Loucy (cell line): ENCODE measurements at regions not wholly inside any gene's neighbourhood (a gene's known extent, or its start where the extent isn't known, plus 50 kb on each side); places are given as distances from the start of the nearest gene placed in this dataset.

Experiments used
- H2AFZ ChIP-seq: fragments of 200-600 bp; sonication (generic); 2 replicates; pipeline ENCODE4 v1.6.0; 2016; ENCODE audit warnings: antibody characterized with exemption, mild to moderate bottlenecking, low read length, moderate library complexity
- H3F3A ChIP-seq: fragments of 200-600 bp; 2 replicates; pipeline ENCODE4 v1.6.0; 2016; ENCODE audit warnings: antibody characterized with exemption, low read depth, mild to moderate bottlenecking
- H3K27me3 ChIP-seq: fragments of 200-600 bp; sonication (generic); 2 replicates; pipeline ENCODE4 v1.6.1; 2014; ENCODE audit warnings: low read length, mild to moderate bottlenecking; ENCODE audit not compliant: insufficient read depth, poor library complexity, severe bottlenecking
- H3K36me3 ChIP-seq: fragments of 200-600 bp; sonication (generic); 2 replicates; pipeline ENCODE4 v1.6.1; 2016; ENCODE audit warnings: low read length; ENCODE audit not compliant: insufficient read depth
- H3K4me1 ChIP-seq: fragments of 200-600 bp; sonication (generic); 2 replicates; pipeline ENCODE4 v1.5.1; 2014; ENCODE audit warnings: low read length, mild to moderate bottlenecking; ENCODE audit not compliant: insufficient read depth, poor library complexity, severe bottlenecking
- H3K4me2 ChIP-seq: fragments of 200-600 bp; sonication (generic); 2 replicates; pipeline ENCODE4 v1.6.0; 2014; ENCODE audit warnings: antibody characterized with exemption, low read length, low read depth, mild to moderate bottlenecking; ENCODE audit not compliant: poor library complexity, severe bottlenecking
- H3K4me3 ChIP-seq: fragments of 200-600 bp; sonication (generic); 2 replicates; pipeline ENCODE4 v1.5.1; 2014; ENCODE audit warnings: low read length, mild to moderate bottlenecking, mixed read lengths; ENCODE audit not compliant: poor library complexity, severe bottlenecking
- H3K79me2 ChIP-seq: fragments of 200-600 bp; sonication (generic); 2 replicates; pipeline ENCODE4 v1.6.1; 2014; ENCODE audit warnings: low read length; ENCODE audit not compliant: insufficient read depth
- H3K9ac ChIP-seq: fragments of 200-600 bp; sonication (generic); 2 replicates; pipeline ENCODE4 v1.6.0; 2014; ENCODE audit warnings: mild to moderate bottlenecking, low read depth, low read length, moderate library complexity; ENCODE audit not compliant: poor library complexity, severe bottlenecking
- H3K9me2 ChIP-seq: fragments of 200-600 bp; sonication (generic); replicated peaks from 2 replicates; pipeline ENCODE4 v1.6.1; 2016; ENCODE audit warnings: low read depth, low read length, mixed read lengths
- H3K9me3 ChIP-seq: fragments of 200-600 bp; sonication (generic); 2 replicates; pipeline ENCODE4 v1.6.1; 2014; ENCODE audit warnings: mild to moderate bottlenecking, antibody characterized with exemption, low read length, low read depth; ENCODE audit not compliant: insufficient read depth
- H4K20me1 ChIP-seq: fragments of 200-600 bp; sonication (generic); 2 replicates; pipeline ENCODE4 v1.6.0; 2014; ENCODE audit warnings: antibody characterized with exemption, low read length, mild to moderate bottlenecking; ENCODE audit not compliant: insufficient read depth, poor library complexity, severe bottlenecking
- CTCF ChIP-seq: fragments of 200-600 bp; sonication (generic); conservative IDR thresholded peaks from 2 replicates; pipeline ENCODE4 v1.5.1; 2014; ENCODE audit warnings: mild to moderate bottlenecking, antibody characterized with exemption, low read length
- EZH2phosphoT487 ChIP-seq: fragments of 200-600 bp; IDR thresholded peaks from 2 replicates; pipeline ENCODE4 v1.6.1; 2018; ENCODE audit warnings: antibody characterized with exemption, mild to moderate bottlenecking, moderate library complexity, borderline replicate concordance

GRCh38 chr7:35465791-35466336 lies 212.0 kb upstream of the TBX20 start:
- H3K4me2 ChIP-seq: no peak overlapping the region
- H3F3A ChIP-seq: 0 out of 2 replicates have a peak, but pooled peaks cover 2% of the 10 kb centered on the region
- no peak for TF ChIP-seq CTCF
- no peak for TF ChIP-seq EZH2phosphoT487
- no peaks in the 10 kb centered on the region for H3K27me3 ChIP-seq
- no peak overlapping the region for H3K4me3 ChIP-seq
- no peaks in the 10 kb centered on the region for H3K79me2 ChIP-seq
- no peaks in the 10 kb centered on the region for H4K20me1 ChIP-seq
- H3K36me3 ChIP-seq: no peaks in the 10 kb centered on the region
- no peak overlapping the region for H3K9ac ChIP-seq
- H3K4me1 ChIP-seq: peaks cover 27% of the 10 kb centered on the region
- no peaks in the 10 kb centered on the region; the same call in 1 of the 2 replicates for H3K9me3 ChIP-seq
- H3K9me2 ChIP-seq: no peaks in the 10 kb centered on the region
- no peak overlapping the region for H2AFZ ChIP-seq

DNA sequence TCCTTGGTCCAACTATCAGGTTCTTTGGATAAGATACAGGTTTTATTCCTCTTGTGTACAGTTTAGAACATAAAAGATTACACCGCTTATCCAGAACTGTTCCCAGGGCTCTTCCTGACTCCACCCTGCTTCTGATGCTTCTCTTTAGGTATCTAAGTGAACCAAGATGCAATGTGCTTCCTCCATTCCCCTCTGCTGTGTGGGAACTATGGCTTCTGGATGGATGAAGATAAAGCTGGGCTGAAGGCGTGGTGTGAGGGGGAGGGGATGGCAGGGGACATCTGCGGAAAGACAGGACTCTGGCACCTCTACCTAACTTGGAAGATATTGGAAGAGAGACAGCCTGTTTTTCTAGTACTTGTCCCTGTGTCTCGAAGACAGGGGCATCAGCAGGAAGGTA lies 209.9 kb upstream of the TBX20 start:
- Histone ChIP-seq H3K9me3 (no peaks in the 10 kb centered on the region; the same call in 1 of the 2 replicates), H3K79me2 (no peaks in the 10 kb centered on the region), H4K20me1 (no peaks in the 10 kb centered on the region), H3K4me2 (peak overlapping the region; percentile 69), H3K9ac (peak overlapping the region; percentile 15), H3K4me3 (peak overlapping the region; percentile 47), H3K27me3 (no peaks in the 10 kb centered on the region), H3K36me3 (no peaks in the 10 kb centered on the region), H3F3A (0 out of 2 replicates have a peak, but pooled peaks cover 2% of the 10 kb centered on the region), H2AFZ (peak overlapping the region; percentile 11; the same call in 1 of the 2 replicates), H3K4me1 (peaks cover 27% of the 10 kb centered on the region), H3K9me2 (no peaks in the 10 kb centered on the region)
- no peak for TF ChIP-seq CTCF
- TF ChIP-seq EZH2phosphoT487: no peak

DNA sequence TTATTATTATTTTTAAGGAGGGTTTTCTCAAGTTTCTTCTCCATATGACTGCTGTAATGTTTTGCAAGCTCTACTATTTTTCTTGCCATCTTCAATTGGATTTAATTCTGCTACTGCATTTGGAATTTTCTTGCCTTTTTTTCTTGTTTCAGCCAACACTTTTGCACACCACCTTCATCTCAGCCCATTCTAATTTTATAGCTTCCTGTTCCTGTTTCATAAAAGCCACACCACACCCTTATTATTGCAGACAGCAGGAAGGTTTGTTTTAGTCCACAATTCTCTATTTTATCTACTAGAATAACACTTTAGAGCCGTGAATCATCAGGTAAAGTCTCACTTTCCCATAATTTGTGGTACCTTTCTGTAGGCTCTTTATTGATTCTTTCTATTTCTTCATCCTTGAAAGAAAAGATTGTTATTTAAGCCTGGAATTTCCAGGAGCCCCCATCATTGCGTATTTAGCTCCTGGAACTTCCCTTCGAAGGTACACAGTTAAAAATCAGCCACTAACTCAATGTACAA lies 209.3 kb upstream of the TBX20 start:
- Histone ChIP-seq H3K4me2 (peak overlapping the region; percentile 69), H3K9me2 (no peaks in the 10 kb centered on the region), H4K20me1 (no peaks in the 10 kb centered on the region), H3K9me3 (no peaks in the 10 kb centered on the region; the same call in 1 of the 2 replicates), H3K27me3 (no peaks in the 10 kb centered on the region), H2AFZ (peak overlapping the region; percentile 11; the same call in 1 of the 2 replicates), H3K36me3 (no peaks in the 10 kb centered on the region), H3F3A (0 out of 2 replicates have a peak, but pooled peaks cover 2% of the 10 kb centered on the region), H3K4me1 (peaks cover 27% of the 10 kb centered on the region), H3K4me3 (peak overlapping the region; percentile 47), H3K79me2 (no peaks in the 10 kb centered on the region), H3K9ac (peak overlapping the region; percentile 15)
- TF ChIP-seq EZH2phosphoT487 (no peak), CTCF (no peak)
